Osteocyte (in vitro differentiated cells): ENCODE measurements at regions not wholly inside any gene's neighbourhood (a gene's known extent, or its start where the extent isn't known, plus 50 kb on each side); places are given as distances from the start of the nearest gene placed in this dataset.

Experiments used
- DNase-seq: peaks from one replicate; pipeline ENCODE4 v3.0.0; 2021; ENCODE audit warnings: mixed read lengths; ENCODE audit not compliant: unreplicated experiment; ENCODE audit errors: extremely low spot score
- H3K27ac Mint-ChIP-seq: one replicate; pipeline ENCODE4 v1.8.0; 2021; ENCODE audit warnings: mild to moderate bottlenecking, mixed read lengths; ENCODE audit not compliant: unreplicated experiment
- H3K27me3 Mint-ChIP-seq: one replicate; pipeline ENCODE4 v1.8.0; 2021; ENCODE audit warnings: mixed read lengths; ENCODE audit not compliant: unreplicated experiment
- H3K36me3 Mint-ChIP-seq: one replicate; pipeline ENCODE4 v1.8.0; 2021; ENCODE audit warnings: mixed read lengths; ENCODE audit not compliant: unreplicated experiment
- H3K4me1 Mint-ChIP-seq: one replicate; pipeline ENCODE4 v1.8.0; 2021; ENCODE audit warnings: mixed read lengths; ENCODE audit not compliant: unreplicated experiment
- H3K4me3 Mint-ChIP-seq: one replicate; pipeline ENCODE4 v1.8.0; 2021; ENCODE audit warnings: mild to moderate bottlenecking, moderate library complexity, mixed read lengths; ENCODE audit not compliant: unreplicated experiment
- H3K9me3 Mint-ChIP-seq: one replicate; pipeline ENCODE4 v1.8.0; 2021; ENCODE audit warnings: mixed read lengths; ENCODE audit not compliant: unreplicated experiment
- CTCF ChIP-seq: fragments of 200-600 bp; sonication (generic); IDR thresholded peaks from 2 replicates; pipeline ENCODE4 v1.5.0; 2021; ENCODE audit warnings: antibody characterized with exemption, mild to moderate bottlenecking, moderate library complexity

GRCh38 chr11:101401245-101401644 is 182.6 kb downstream of the TRPC6 start:
- peaks cover 2% of the 10 kb centered on the region for H3K4me1 Mint-ChIP-seq
- H3K27ac Mint-ChIP-seq: no peak overlapping the region
- no peaks in the 10 kb centered on the region for H3K36me3 Mint-ChIP-seq
- H3K27me3 Mint-ChIP-seq: peaks cover 30% of the 10 kb centered on the region
- DNase-seq: no peak
- H3K4me3 Mint-ChIP-seq: no peak overlapping the region
- no peaks in the 10 kb centered on the region for H3K9me3 Mint-ChIP-seq
- TF ChIP-seq CTCF: no peak

GRCh38 chr11:101397979-101398378 is 185.8 kb downstream of the TRPC6 start:
- no peak overlapping the region for H3K27ac Mint-ChIP-seq
- peaks cover 2% of the 10 kb centered on the region for H3K4me1 Mint-ChIP-seq
- DNase-seq: no peak
- no peaks in the 10 kb centered on the region for H3K36me3 Mint-ChIP-seq
- peaks cover 15% of the 10 kb centered on the region for H3K27me3 Mint-ChIP-seq
- H3K4me3 Mint-ChIP-seq: no peak overlapping the region
- H3K9me3 Mint-ChIP-seq: no peaks in the 10 kb centered on the region
- no peak for TF ChIP-seq CTCF

- no peak overlapping the region for H3K4me3 Mint-ChIP-seq
- H3K4me1 Mint-ChIP-seq: no peaks in the 10 kb centered on the region
- peaks cover 45% of the 10 kb centered on the region for H3K27me3 Mint-ChIP-seq
- TF ChIP-seq CTCF: peak; percentile 58
- no peaks in the 10 kb centered on the region for H3K36me3 Mint-ChIP-seq
- no peak overlapping the region for H3K27ac Mint-ChIP-seq
- peaks cover 4% of the 10 kb centered on the region for H3K9me3 Mint-ChIP-seq
- DNase-seq: no peak
These were observed 193.3 kb downstream of the TRPC6 start for GRCh38 chr11:101390539-101390938.

- TF ChIP-seq CTCF: no peak
- Mint-ChIP-seq H3K27me3 (peaks cover 33% of the 10 kb centered on the region), H3K27ac (no peak overlapping the region), H3K4me1 (no peaks in the 10 kb centered on the region), H3K4me3 (no peak overlapping the region), H3K9me3 (peaks cover 18% of the 10 kb centered on the region), H3K36me3 (no peaks in the 10 kb centered on the region)
- DNase-seq: no peak
These were observed 214.0 kb downstream of the TRPC6 start for GRCh38 chr11:101369835-101370234.

- Mint-ChIP-seq H3K9me3 (peaks cover 19% of the 10 kb centered on the region), H3K27ac (no peak overlapping the region), H3K27me3 (peaks cover 49% of the 10 kb centered on the region), H3K4me1 (no peaks in the 10 kb centered on the region), H3K36me3 (no peaks in the 10 kb centered on the region), H3K4me3 (no peak overlapping the region)
- TF ChIP-seq CTCF: no peak
- DNase-seq: no peak
These were observed 220.0 kb downstream of the TRPC6 start for GRCh38 chr11:101363706-101364275.
